ENCODE measurements at regions not wholly inside any gene's neighbourhood (a gene's known extent, or its start where the extent isn't known, plus 50 kb on each side); places are given as distances from the start of the nearest gene placed in this dataset.

GRCh38 chr1:229869687-229870086, 197.4 kb upstream of the GALNT2 start:
- TF ChIP-seq, protein P1, sequence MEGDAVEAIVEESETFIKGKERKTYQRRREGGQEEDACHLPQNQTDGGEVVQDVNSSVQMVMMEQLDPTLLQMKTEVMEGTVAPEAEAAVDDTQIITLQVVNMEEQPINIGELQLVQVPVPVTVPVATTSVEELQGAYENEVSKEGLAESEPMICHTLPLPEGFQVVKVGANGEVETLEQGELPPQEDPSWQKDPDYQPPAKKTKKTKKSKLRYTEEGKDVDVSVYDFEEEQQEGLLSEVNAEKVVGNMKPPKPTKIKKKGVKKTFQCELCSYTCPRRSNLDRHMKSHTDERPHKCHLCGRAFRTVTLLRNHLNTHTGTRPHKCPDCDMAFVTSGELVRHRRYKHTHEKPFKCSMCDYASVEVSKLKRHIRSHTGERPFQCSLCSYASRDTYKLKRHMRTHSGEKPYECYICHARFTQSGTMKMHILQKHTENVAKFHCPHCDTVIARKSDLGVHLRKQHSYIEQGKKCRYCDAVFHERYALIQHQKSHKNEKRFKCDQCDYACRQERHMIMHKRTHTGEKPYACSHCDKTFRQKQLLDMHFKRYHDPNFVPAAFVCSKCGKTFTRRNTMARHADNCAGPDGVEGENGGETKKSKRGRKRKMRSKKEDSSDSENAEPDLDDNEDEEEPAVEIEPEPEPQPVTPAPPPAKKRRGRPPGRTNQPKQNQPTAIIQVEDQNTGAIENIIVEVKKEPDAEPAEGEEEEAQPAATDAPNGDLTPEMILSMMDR (conservative IDR thresholded peaks at IDR 0.05), result no peak
- no peak for TF ChIP-seq ZFX (IDR thresholded peaks at IDR 0.05)
